Posterior vena cava (tissue), 2 donors: ENCODE measurements at regions not wholly inside any gene's neighbourhood (a gene's known extent, or its start where the extent isn't known, plus 50 kb on each side); places are given as distances from the start of the nearest gene placed in this dataset.
"Not testable (repeated sequence)": the region's sequence is repeated elsewhere in the genome, so short reads cannot be mapped to it uniquely, and the experiment has no call there.

Experiments used
- DNase-seq: peaks from one replicate; pipeline ENCODE4 v3.0.0-alpha.2; 2020; ENCODE audit warnings: low spot score
- intact Hi-C, 2 donors: fragments of 100-400 bp; cut with DNase I; formaldehyde crosslinking; loops; one replicate each; pipeline versions ENCODE4 v1.14.1 to v1.14.2; 2022 to 2023
- donor health status: DM: yes; HTN: yes; CAD: no.
- donor health status: DM: yes; HTN: yes; CAD: no.

DNA sequence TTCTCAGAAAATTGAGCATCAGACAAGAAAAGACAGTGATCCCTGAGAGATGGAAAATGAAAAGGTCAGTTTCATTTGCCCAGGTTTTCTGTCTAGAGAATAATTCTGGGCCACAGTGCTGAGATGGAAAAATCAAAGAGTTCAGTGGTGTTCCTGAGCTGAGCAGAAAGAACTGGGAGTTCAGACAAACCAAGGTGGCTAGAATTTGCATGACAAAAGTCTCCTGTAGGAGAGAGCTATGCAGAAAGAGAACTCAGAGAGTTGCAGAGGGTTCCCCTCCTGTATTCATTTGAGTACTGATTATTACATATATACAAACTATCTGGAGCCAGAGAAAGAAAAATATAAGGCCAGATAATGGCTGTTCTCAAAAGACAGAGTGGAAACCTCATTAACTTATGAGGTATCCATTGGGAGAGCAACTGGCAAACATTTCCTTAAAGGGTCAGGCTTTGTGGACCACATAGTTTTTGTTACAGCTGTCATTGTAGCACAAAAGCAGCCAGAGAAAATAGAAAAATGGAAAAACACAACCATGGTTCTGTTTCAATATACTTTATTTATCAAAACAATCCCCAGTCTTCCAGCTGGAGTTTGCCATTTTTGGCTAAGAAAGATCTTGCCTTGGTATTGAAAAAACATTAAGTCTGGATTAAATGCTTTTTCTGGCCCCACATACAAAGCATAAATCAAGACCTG is 1004.1 kb downstream of the TBL1XR1 start:
- intact Hi-C loops = no loop called here
- no peak for DNase-seq

DNA sequence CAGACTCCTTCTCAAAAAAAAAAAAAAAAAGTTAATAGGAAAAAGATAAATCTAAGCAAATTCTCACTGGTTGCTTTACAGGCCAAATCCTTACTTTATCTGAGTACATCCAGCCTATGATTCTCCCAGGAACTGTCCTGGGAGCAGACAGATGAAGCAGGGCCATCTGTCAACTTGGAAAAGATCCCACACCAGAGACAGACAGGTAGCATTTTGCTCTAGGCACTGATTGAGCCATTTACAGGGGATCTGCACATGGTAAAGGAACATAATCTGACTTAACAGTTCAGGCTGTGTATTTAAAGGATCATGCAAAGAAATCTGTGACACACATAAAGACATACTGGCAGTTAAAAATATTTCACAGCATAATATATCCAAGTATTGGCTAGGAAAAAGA is 1006.5 kb downstream of the TBL1XR1 start:
- DNase-seq = no peak
- intact Hi-C loops = no loop called here

DNA sequence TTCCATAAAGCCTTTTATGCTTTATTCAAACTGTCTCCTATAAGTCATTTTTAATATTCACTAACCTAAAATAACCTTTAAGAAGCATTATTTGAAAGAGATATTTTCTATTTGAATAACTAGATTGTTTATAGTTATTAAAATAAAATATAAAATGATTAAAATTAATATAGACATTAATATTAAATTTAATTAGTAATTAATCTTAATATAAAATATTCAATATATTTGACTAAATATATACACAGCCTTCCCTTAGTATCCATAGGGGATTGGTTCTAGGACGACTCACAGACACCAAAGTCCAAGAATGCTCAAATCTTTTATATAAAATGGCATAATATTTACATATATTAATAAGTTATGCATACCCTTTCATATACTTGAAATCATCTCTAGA is 1014.1 kb downstream of the TBL1XR1 start:
- no peak for DNase-seq
- intact Hi-C loops = no loop called here

DNA sequence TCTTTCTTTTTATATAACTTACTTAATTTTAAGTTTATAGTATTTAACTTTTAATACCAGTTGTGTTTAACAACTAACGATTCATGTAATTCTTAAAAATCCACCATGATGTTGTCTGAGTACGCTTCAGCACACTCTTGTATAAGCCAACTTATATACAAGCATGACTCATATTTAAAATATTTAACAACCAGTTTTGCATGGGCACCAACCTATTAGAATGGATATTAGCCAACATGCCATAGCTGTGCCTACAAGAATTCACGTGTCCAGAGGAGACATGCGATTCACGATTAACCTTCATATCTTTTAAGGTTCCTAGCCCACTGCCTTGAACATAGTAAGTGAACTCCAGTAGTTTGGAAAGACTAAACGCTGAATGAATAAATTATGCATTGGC is 1023.2 kb downstream of the TBL1XR1 start:
- intact Hi-C loops = no loop called here
- DNase-seq = no peak

DNA sequence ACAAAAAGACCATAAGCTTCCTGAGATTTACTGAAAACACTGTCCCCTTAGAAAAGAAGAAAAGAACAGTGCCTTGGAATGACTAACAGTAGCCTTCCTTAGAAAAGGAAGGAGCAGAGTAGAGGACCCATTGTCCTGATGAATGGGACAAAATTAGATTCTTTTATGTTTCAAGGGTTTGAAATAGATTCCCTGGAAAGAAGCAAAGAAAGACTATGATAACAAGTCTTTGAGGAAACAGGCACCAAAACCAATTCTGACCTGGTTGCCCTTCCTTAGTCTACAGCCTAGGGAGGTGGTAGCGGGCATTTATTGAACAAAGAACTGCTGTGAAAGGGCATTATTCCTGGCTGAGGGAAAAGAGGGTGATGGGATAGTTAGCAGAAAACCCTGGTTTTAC is 1024.8 kb downstream of the TBL1XR1 start:
- DNase-seq = no peak
- intact Hi-C loops = no loop called here

DNA sequence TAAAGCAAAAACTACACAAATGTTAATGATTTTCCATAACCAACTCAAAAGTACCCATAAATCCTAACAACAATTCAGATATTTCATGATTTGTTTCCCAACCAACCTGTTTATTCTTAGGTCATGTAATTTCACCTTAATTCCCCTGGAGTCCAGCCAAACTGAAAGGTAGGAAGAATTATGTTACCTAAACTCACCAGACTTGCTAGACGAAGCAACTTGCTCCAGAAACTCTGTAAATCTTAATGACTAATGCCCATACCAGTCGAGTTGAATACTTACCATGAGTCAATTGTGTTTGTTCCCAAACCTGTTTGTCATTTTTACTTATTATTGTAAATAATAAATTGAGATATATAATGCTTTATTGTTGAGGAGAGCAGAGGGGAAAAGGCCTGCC is 1030.0 kb downstream of the TBL1XR1 start:
- DNase-seq = no peak
- intact Hi-C loops = no loop called here

DNA sequence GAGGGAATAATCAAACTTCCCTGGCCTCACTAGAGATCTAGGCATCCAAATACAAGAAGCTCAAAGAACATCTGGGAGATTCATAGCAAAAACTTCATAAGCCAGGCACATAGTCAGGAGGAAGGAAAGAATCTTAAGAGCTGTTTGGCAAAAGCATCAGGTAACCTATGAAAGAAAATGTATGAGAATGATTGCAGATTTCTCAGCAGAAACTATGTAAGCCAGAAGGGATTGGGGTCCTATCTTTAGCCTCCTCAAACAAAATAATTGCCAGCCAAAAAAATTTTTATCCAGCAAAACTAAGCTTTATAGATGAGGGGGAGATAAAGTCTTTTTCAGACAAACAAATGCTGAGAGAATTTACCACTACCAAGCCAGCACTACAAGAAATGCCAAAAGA is 1036.3 kb downstream of the TBL1XR1 start:
- no peak for DNase-seq
- intact Hi-C loops = no loop called here

DNA sequence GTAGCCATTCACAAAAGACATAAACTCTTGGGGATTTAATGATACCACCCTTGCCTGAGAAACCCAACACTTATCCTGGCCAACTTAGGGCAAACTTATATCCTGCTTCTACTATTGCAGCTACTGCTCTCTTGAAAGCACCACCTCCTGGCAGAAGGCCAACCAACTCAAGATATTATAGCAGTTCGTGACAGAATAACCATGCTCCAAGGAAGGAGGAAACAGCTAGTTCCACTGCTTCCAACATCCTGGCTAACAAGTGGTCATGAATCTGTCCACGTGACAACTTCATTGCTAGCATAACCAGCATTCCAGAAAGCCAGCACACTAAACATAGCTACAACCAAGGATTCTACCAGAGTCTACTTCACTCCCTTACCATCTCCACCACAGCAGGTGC is 1037.5 kb downstream of the TBL1XR1 start:
- intact Hi-C loops = no loop called here
- DNase-seq = no peak

DNA sequence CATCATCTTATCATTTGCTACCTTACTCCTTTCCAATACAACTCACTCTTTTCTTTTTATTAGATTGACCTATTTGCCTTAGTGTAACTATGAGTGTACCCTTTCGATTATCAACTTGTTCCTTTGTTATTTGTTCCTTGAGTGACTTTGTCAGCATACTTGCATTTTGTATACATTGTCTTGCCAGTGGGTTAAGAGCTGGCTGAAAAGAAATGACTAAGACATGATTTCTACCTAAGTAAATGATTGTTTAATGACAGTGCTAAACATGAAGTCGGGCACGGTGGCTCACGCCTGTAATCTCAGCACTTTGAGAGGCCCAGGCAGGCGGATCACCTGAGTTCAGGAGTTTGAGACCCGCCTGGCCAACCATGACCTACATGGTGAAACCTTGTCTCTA is 1042.3 kb downstream of the TBL1XR1 start:
- DNase-seq = no peak
- intact Hi-C loops = no loop called here

DNA sequence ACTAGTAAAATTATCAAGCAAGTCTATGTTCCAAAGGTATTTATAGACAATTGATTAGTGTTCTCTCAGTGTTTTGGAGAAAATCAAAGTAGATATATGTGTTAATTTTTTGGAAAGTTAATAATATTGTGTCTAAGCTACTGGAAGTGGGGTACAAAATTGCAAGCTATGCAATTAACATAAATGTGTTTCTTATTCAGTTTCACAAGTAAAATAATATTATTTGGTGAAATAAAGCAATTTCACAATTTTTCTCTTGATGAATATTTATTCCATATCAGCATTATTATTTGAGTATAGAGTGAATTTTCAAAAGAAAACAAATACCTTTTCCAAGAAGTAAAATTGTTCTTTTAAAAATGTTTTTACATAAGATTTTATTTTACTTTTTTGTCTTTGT is 1047.7 kb downstream of the TBL1XR1 start:
- intact Hi-C loops = loop anchor here in 1 of 2 donors (5.0 kb wide), 1 partner anchor 563 kb away; no protein-coding TSS in a partner anchor
- DNase-seq = no peak

DNA sequence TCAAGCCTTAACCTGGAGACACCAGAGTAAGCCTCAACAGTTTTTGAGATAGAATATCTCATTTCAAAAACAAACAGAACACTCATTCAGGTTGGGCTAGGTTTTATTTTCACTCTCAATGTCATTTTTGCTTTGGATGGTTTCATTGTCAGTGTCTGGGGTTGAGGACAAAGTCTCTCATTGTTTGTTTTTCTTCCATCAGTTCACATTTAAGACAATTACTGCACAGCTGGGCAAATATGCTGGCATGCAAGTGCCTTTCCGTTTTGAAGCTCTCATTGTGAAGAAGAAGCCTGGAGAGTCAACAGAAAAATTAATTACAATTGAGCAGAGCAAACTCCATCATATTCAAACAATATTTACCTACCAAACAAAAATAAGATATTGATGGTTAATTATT is 1050.0 kb downstream of the TBL1XR1 start:
- intact Hi-C loops = loop anchor here in 1 of 2 donors (5.0 kb wide), 1 partner anchor 565 kb away; no protein-coding TSS in a partner anchor
- DNase-seq = no peak

DNA sequence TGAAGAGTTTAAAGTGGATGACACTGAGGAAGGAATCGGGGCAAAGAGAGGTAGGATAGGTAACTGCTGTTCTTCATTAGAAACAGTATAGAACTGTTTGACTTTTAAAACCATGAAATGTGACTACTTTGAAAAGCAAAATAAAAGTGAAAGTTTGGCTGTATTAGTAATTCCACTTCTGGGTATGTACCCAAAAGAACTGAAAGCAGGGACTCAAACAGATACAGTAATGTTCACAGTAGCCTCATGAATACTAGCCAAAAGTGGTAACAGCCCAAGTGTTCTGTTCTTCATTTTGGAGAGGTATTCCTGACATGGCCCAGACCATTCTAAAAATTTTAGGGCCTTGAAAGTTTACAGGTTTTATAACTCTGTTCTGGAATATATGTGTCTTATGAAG is 1055.4 kb downstream of the TBL1XR1 start:
- no peak for DNase-seq
- intact Hi-C loops = no loop called here

DNA sequence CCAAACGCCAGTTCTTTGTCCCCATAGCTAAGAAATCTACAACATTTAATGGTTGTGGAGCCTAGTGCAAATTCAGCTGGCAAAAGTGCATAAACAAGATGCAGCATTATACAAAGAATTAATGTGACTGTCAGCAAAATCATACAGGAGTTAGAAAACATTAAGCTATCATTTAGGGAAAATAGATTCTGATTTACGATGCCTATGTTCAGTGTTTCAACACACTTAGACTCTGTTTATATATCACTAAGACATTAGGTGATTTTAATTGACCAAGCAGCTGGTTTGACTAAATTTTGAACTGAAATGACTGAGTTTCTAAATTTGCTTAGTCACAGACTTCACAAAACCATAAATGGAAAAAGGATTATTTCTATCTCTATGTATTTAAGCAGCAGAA is 1076.8 kb downstream of the TBL1XR1 start:
- intact Hi-C loops = no loop called here
- DNase-seq = no peak

DNA sequence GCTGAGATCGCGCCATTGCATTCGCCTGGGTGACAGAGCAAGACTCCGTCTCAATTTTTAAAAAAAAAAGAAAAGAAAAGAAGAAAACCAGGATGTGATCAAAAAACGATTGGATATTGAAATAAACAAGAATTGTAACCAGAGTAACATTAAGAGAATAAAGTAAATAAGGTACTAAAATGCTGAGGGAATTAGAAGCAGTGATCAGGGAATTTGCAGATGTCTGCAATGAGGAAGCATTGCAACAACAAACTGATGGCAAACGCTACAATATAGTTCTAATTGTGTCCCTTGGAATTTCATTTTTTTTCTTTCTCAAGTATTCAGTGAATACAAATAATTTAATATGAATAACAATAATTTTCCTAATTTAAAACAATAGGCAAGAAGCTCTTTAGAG is 1077.5 kb downstream of the TBL1XR1 start:
- DNase-seq = no peak
- intact Hi-C loops = no loop called here

DNA sequence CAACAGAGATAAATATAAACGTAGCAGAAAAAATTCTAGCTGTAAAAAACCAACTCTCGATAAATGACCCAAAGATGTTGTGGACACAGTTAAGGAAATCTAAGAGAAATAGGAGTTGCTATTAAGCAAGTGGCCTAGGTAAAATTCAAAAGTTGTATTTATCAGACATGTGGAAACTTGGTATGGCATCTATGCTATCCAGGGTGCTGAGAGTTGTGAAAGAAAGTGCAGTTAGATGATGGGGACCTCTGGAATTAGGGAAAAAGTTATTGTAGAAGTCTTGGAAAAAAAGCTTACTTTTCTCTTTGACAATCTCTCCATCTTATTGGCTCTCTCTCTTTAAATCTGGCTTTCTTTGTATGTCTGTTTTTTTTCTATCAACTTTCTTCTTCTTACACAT is 1090.9 kb downstream of the TBL1XR1 start:
- DNase-seq = no peak
- intact Hi-C loops = no loop called here

DNA sequence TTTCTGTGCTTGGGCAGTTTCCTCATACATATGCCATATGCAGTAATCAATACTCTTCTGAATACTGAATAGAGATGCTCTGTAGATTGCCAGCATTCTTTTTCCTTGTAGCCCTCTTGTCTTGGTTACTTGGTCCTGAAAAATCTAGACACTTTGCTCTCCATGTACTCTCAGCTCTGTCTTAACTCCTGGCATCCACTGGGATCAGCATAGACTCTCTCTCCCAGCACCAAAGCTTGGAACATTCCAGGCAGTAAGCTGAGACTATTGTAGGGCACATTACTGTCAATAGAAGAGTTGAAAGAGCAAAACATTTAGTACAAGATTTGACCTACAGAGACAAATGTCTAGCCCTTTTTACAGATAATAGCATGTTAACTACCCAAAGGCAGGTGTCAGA is 1100.3 kb downstream of the TBL1XR1 start:
- intact Hi-C loops = no loop called here
- DNase-seq = no peak

DNA sequence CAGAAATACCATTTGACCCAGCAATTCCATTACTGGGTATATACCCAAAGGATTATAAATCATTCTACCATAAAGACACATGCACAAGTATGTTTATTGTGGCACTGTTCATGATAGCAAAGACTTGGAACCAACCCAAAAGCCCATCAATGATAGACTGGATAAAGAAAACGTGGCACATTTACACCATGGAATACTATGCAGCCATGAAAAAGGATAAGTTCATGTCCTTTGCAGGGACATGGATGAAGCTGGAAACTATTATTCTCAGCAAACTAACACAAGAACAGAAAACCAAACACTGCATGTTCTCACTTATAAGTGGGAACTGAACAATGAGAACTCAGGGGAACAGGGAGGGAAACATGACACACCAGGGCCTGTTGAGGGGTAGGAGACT is 1103.4 kb downstream of the TBL1XR1 start:
- intact Hi-C loops = not testable (repeated sequence)

DNA sequence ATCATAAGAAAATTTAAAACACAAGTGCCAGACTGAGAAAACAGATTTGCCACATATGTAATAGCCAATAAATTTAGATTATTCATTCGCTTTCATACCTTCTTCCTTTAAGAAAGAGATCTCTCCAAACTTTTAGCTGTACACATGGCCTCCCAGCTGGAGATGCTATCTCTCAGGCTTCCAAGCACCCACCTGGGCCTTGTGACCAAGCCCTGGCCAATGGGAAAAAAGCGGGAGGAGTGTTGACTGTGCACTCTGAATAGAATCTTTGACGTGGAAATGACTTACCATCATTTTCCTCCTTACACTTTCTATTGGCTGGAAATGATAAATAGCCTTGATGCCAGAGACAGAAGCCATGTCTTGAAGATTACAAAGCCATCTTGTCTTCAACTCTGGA is 1106.6 kb downstream of the TBL1XR1 start:
- intact Hi-C loops = no loop called here
- no peak for DNase-seq

More for the DNA sequence above, 1103.4 kb downstream of the TBL1XR1 start:
- DNase-seq = not testable (repeated sequence)

DNA sequence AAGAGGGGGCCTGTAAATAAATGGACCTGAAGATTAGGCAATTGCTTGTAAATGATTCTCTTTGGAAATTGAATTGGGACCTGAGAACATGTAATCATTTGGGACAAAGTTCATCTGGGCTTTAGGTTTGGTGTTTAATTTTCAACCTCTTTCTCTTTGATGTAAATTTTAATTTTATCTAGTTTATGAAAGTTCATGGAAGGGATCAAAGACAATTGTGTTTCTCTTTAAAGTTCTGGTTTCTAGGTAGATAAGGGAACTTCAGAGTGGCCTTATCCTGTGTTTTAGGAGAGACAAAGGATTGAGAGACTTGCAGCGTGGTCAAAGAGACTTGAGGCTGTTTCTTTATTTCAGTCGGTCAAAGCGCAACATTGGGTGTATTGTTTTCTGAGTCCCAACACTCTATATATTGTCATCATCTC is 1108.3 kb downstream of the TBL1XR1 start:
- DNase-seq = no peak
- intact Hi-C loops = no loop called here

DNA sequence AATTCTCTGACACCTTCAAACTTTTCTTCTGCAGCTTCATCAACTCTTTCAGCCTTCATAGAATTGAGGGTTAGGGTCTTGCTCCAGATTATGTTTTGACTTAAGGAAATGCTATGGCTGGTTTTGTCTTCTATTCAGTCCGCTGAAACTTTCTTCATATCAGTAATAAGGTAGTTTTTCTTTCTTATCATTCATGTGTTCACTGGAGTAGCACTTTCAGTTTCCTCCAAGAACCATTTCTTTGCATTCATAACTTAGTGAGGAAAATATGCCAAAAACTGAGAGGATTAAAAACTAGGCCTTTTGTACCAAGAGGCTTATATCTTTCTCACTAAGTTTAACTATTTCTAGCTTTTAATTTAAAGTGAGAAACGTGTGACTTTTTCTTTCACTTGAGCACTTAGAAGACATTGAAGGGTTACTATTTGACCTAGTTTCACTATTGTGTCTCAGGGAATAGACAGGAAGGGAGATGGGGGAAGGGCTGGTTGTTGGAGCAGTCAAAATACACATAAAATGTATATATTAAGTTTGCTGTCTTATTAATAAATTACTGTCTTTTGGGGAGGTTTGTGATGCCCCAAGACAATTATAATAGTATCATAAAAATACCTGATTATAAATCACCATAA is 1110.1 kb downstream of the TBL1XR1 start:
- intact Hi-C loops = no loop called here
- no peak for DNase-seq

DNA sequence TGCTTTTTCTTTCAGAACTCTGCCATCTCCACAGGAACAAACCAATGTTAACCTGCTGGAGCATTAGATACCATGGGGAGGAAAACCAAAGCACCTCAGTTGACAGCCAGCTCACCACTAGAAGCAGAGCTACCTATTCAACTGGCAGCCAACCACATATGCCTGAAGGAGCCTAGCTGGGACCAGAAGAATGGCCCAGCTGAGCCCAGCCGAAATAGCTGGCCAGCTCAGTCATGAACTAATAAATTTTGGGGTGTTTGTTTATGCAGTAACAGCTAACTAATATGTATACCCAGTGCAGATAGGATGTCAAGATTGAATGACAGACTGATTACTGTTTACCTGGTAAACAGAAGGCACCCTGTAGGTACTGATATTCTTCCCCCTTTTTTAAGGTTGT is 1117.5 kb downstream of the TBL1XR1 start:
- intact Hi-C loops = no loop called here
- DNase-seq = no peak
